ENCODE measurements at regions not wholly inside any gene's neighbourhood (a gene's known extent, or its start where the extent isn't known, plus 50 kb on each side); places are given as distances from the start of the nearest gene placed in this dataset.

DNA sequence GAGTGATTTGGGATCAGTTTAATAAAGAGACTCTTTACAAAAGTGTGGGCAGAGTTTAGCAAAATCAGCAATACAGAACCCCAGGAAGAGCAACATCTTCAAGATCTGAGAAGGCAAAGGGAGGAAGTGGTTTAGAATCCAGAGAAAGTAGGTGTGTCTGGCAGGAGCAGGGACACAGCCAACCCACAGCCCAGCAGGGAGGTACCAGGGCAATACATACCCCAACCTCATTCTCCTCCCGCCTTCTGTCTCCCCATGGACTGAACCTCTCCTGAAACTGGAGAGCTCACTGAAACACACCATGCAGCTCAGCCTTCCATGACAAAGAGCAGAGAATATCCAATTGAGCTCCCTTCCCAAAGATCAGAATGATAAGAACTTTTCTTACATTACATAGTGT, 283.4 kb downstream of the PRELID2 start:
- H3K4me3 ChIP-seq: no peak overlapping the region
- H3K36me3 ChIP-seq: no peaks in the 10 kb centered on the region
- H3K9me3 ChIP-seq: no peaks in the 10 kb centered on the region
- no peaks in the 10 kb centered on the region for H3K4me1 ChIP-seq
- intact Hi-C loops (cut with DNase I): no loop called here
- no peaks in the 10 kb centered on the region for H3K27me3 ChIP-seq
- TF ChIP-seq, protein P1, sequence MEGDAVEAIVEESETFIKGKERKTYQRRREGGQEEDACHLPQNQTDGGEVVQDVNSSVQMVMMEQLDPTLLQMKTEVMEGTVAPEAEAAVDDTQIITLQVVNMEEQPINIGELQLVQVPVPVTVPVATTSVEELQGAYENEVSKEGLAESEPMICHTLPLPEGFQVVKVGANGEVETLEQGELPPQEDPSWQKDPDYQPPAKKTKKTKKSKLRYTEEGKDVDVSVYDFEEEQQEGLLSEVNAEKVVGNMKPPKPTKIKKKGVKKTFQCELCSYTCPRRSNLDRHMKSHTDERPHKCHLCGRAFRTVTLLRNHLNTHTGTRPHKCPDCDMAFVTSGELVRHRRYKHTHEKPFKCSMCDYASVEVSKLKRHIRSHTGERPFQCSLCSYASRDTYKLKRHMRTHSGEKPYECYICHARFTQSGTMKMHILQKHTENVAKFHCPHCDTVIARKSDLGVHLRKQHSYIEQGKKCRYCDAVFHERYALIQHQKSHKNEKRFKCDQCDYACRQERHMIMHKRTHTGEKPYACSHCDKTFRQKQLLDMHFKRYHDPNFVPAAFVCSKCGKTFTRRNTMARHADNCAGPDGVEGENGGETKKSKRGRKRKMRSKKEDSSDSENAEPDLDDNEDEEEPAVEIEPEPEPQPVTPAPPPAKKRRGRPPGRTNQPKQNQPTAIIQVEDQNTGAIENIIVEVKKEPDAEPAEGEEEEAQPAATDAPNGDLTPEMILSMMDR (IDR thresholded peaks at IDR 0.05): no peak
- no peak for TF ChIP-seq POLR2A (IDR thresholded peaks at IDR 0.05)
- no peak for TF ChIP-seq POLR2AphosphoS5 (IDR thresholded peaks at IDR 0.05; ENCODE audit: insufficient read depth in 1 of 2, low read depth in 1 of 2)
- H3K27ac ChIP-seq: no peak overlapping the region
- DNase-seq (ENCODE audit: extremely low spot score in 2 of 2): no peak

GRCh38 chr5:145548097-145548496, 287.0 kb downstream of the PRELID2 start:
- intact Hi-C loops (cut with DNase I): no loop called here
- Histone ChIP-seq H3K4me3 (no peak overlapping the region), H3K4me1 (no peaks in the 10 kb centered on the region), H3K27me3 (no peaks in the 10 kb centered on the region), H3K36me3 (no peaks in the 10 kb centered on the region), H3K9me3 (no peaks in the 10 kb centered on the region), H3K27ac (no peak overlapping the region)
- TF ChIP-seq POLR2A (IDR thresholded peaks at IDR 0.05) (no peak), POLR2AphosphoS5 (IDR thresholded peaks at IDR 0.05; ENCODE audit: insufficient read depth in 1 of 2, low read depth in 1 of 2) (no peak)
- TF ChIP-seq, protein P1 (IDR thresholded peaks at IDR 0.05): no peak
- DNase-seq (ENCODE audit: extremely low spot score in 2 of 2): no peak

DNA sequence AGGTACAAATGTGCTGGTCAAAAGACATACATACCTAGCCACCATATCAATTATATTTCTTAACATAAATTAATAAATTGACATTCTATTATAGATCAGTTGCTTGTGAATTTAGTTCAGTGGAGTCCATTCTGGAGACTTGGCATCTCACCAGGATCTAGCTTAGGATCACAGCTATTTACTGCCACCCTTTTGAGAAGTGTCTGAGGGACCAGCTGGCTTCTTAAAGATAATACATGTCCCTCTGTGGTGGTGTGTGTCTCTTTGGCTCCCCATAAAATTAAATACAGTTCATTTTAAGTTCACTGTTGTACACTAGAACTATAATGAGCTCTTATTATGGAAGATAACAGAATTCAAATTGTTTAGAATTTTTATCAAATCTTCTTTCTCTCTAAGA, 290.7 kb downstream of the PRELID2 start:
- TF ChIP-seq POLR2AphosphoS5 (IDR thresholded peaks at IDR 0.05; ENCODE audit: insufficient read depth in 1 of 2, low read depth in 1 of 2) (no peak), POLR2A (IDR thresholded peaks at IDR 0.05) (no peak)
- TF ChIP-seq, protein P1 (IDR thresholded peaks at IDR 0.05): no peak
- Histone ChIP-seq H3K4me1 (no peaks in the 10 kb centered on the region), H3K27me3 (no peaks in the 10 kb centered on the region), H3K27ac (no peak overlapping the region), H3K36me3 (no peaks in the 10 kb centered on the region), H3K9me3 (no peaks in the 10 kb centered on the region), H3K4me3 (no peak overlapping the region)
- intact Hi-C loops (cut with DNase I): no loop called here
- no peak for DNase-seq (ENCODE audit: extremely low spot score in 2 of 2)

- no peak overlapping the region for H3K27ac ChIP-seq
- DNase-seq (ENCODE audit: extremely low spot score in 2 of 2): no peak
- TF ChIP-seq, protein P1 (IDR thresholded peaks at IDR 0.05): no peak
- TF ChIP-seq POLR2A (IDR thresholded peaks at IDR 0.05) (no peak), POLR2AphosphoS5 (IDR thresholded peaks at IDR 0.05; ENCODE audit: insufficient read depth in 1 of 2, low read depth in 1 of 2) (no peak)
- no peak overlapping the region for H3K4me3 ChIP-seq
- no peaks in the 10 kb centered on the region for H3K27me3 ChIP-seq
- intact Hi-C loops (cut with DNase I): no loop called here
- no peaks in the 10 kb centered on the region for H3K4me1 ChIP-seq
- no peaks in the 10 kb centered on the region for H3K9me3 ChIP-seq
- no peaks in the 10 kb centered on the region for H3K36me3 ChIP-seq
Measured at GRCh38 chr5:145543968-145544367, 291.2 kb downstream of the PRELID2 start.

DNA sequence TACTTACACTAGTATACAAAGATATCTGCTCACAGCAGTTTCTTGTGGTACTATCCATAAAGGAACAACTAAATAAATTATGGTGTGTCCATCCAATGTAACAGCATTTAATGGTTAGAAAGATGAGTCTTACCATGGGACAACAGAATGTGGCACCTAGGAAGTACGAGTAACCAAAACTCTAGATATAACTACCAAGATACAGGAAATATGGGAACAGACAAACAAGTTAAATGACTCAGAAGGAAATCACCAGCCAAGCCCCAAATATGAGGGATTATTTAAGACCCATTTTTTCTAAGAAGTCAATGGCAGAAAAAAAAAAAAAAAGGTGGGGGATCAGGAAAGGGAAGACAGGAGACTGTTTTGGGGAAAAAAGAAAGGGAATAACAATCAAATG, 294.8 kb downstream of the PRELID2 start:
- no peak for DNase-seq (ENCODE audit: extremely low spot score in 2 of 2)
- Histone ChIP-seq H3K27ac (no peak overlapping the region), H3K4me3 (no peak overlapping the region), H3K27me3 (no peaks in the 10 kb centered on the region), H3K9me3 (peaks cover 6% of the 10 kb centered on the region), H3K36me3 (no peaks in the 10 kb centered on the region), H3K4me1 (no peaks in the 10 kb centered on the region)
- intact Hi-C loops (cut with DNase I): no loop called here
- TF ChIP-seq POLR2A (IDR thresholded peaks at IDR 0.05) (no peak), POLR2AphosphoS5 (IDR thresholded peaks at IDR 0.05; ENCODE audit: insufficient read depth in 1 of 2, low read depth in 1 of 2) (no peak)
- TF ChIP-seq, protein P1 (IDR thresholded peaks at IDR 0.05): no peak

Measured in vagina (tissue), 2 donors.